ENCODE measurements at regions not wholly inside any gene's neighbourhood (a gene's known extent, or its start where the extent isn't known, plus 50 kb on each side); places are given as distances from the start of the nearest gene placed in this dataset.
"Not testable (repeated sequence)": the region's sequence is repeated elsewhere in the genome, so short reads cannot be mapped to it uniquely, and the experiment has no call there.

DNA sequence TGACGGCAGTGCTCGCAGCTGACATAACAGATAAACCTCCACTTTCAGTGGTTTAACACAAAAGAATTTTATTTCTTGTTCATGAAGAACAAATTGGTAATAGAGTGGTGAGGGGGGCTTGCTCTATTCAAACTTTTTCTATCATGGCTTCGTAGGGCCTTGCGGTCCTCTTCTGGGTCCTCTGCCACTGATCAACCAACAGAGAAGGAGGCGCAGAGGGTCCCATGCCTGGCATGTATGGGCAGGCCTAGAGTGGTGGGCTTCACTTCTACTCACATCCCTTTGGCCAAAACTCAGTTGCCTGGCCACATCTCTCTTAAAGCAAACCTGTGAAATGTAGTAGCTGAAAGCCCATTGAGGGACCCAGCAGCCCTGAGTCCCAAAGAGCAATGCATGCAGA lies 460.5 kb downstream of the SIPA1L2 start:
- FAIRE-seq (no peak), DNase-seq (ENCODE audit: insufficient read length, low spot score) (no peak)
- TF ChIP-seq SPI1 (IDR thresholded peaks at IDR 0.05; ENCODE audit: low read depth, low read length) (no peak), POLR2AphosphoS5 (IDR thresholded peaks at IDR 0.05; ENCODE audit: low read depth, low read length) (no peak), TAF1 (IDR thresholded peaks at IDR 0.05; ENCODE audit: low read depth, low read length) (no peak), PAX5 (IDR thresholded peaks at IDR 0.05; ENCODE audit: insufficient read depth, low read length, severe bottlenecking) (no peak), POU2F2 (IDR thresholded peaks at IDR 0.05; ENCODE audit: low read depth, low read length) (no peak), POLR2A (IDR thresholded peaks at IDR 0.05; ENCODE audit: low read depth, low read length) (no peak)

DNA sequence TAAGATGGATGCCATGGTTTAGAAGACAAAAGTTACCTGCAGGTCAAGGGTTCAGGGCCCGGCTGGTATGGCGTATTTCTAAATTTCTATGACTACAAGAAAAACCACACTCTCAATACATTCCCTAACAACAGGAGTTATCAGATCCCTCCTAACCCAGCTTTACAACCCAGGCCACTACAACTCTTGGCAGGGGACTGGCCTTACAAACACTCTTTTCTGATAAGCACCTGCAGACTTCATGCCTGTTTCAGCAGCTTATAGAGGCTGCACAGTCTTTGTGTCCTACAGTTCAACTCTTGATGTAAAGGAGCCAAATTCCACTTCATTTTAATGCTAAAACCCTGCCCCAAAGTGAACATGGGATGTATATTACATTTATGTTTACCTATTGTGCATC lies 461.4 kb downstream of the SIPA1L2 start:
- no peak for FAIRE-seq
- no peak for DNase-seq (ENCODE audit: insufficient read length, low spot score)
- TF ChIP-seq POU2F2 (IDR thresholded peaks at IDR 0.05; ENCODE audit: low read depth, low read length) (no peak), TAF1 (IDR thresholded peaks at IDR 0.05; ENCODE audit: low read depth, low read length) (no peak), POLR2AphosphoS5 (IDR thresholded peaks at IDR 0.05; ENCODE audit: low read depth, low read length) (no peak), POLR2A (IDR thresholded peaks at IDR 0.05; ENCODE audit: low read depth, low read length) (no peak), PAX5 (IDR thresholded peaks at IDR 0.05; ENCODE audit: insufficient read depth, low read length, severe bottlenecking) (no peak), SPI1 (IDR thresholded peaks at IDR 0.05; ENCODE audit: low read depth, low read length) (no peak)

DNA sequence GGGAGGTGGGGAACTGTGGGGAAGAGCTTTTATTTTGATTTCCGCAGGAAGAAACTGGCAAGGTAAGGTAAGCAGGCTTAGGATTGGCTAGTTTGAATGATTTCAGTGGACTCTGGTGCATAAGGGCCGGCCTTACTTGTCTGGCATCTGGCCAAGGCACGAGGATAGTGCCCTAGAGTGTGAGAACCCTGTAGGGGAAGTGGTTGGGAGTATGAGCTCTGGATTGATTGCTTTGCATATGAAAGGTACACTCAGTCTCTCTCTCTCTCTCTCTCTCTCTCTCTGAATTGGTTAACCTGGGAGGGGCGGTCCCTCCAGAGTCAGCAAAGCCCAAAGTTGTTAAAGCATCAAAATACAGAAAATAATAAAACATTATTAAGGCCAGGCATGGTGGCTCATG lies 463.0 kb downstream of the SIPA1L2 start:
- no peak for FAIRE-seq
- no peak for DNase-seq (ENCODE audit: insufficient read length, low spot score)
- no peak for TF ChIP-seq PAX5 (IDR thresholded peaks at IDR 0.05; ENCODE audit: insufficient read depth, low read length, severe bottlenecking)
- no peak for TF ChIP-seq POLR2AphosphoS5 (IDR thresholded peaks at IDR 0.05; ENCODE audit: low read depth, low read length)
- TF ChIP-seq TAF1 (IDR thresholded peaks at IDR 0.05; ENCODE audit: low read depth, low read length) = no peak
- TF ChIP-seq POU2F2 (IDR thresholded peaks at IDR 0.05; ENCODE audit: low read depth, low read length) = no peak
- no peak for TF ChIP-seq POLR2A (IDR thresholded peaks at IDR 0.05; ENCODE audit: low read depth, low read length)
- TF ChIP-seq SPI1 (IDR thresholded peaks at IDR 0.05; ENCODE audit: low read depth, low read length) = no peak

DNA sequence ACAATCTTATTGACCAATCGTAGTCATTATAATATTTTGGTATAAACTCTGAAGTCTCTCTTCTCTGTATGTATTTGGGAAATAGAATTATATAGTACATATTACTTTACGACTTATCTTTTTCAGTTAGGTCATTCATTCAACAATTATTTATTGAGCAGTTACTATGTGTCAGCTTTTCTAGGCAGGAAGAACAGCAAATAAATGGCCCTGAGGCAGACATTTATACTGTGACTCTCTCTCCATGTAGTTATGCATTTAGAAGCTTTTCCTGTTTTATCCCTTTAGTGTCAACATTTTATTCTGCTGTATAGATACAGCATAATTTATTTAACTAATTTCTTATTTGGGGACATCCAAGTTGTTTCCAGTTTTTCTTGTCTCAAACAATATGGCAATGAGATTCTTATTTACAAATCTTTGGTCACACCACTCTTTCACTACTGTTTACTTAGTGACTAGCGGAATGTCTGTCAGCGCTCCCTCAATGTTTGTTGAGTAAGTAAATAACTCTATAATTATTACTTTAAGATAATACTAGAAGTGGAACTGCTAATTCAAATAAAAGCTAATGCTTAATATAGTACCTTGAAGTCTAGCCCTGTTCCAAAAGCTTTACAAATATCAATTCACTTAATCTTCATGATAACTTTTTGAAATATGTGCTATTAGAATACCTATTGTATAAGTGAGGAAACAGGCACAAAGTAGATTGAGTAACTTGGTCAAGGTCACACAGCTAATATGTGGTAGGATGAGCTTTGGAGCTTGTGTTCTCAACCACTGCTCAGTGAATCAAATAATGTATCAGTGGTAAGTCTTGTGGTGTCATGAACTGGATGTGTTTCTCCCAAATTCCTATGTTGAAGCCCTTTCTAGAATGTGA lies 465.6 kb downstream of the SIPA1L2 start:
- DNase-seq (ENCODE audit: insufficient read length, low spot score) (no peak), FAIRE-seq (no peak)
- no peak for TF ChIP-seq POLR2AphosphoS5 (IDR thresholded peaks at IDR 0.05; ENCODE audit: low read depth, low read length)
- no peak for TF ChIP-seq SPI1 (IDR thresholded peaks at IDR 0.05; ENCODE audit: low read depth, low read length)
- no peak for TF ChIP-seq POU2F2 (IDR thresholded peaks at IDR 0.05; ENCODE audit: low read depth, low read length)
- TF ChIP-seq POLR2A (IDR thresholded peaks at IDR 0.05; ENCODE audit: low read depth, low read length) = no peak
- TF ChIP-seq TAF1 (IDR thresholded peaks at IDR 0.05; ENCODE audit: low read depth, low read length) = no peak
- no peak for TF ChIP-seq PAX5 (IDR thresholded peaks at IDR 0.05; ENCODE audit: insufficient read depth, low read length, severe bottlenecking)

DNA sequence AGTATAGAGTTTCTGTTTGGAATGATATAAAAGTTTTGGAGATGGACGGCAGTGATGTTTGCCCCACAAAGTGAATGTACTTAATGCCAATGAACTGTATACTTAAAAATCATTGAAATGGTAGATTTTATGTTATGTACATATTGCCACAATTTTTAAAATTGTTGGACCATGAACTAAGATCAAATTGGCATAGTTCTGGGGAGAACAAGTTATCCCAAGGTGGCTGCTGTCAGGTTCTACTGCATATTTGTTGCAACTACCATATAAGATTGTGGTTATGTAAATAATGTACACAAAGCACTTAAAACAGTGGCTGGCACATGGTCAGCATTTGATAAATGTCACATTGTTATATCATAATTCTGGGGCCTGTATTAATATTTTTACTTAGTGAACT lies 466.4 kb downstream of the SIPA1L2 start:
- TF ChIP-seq POU2F2 (IDR thresholded peaks at IDR 0.05; ENCODE audit: low read depth, low read length) (no peak), PAX5 (IDR thresholded peaks at IDR 0.05; ENCODE audit: insufficient read depth, low read length, severe bottlenecking) (no peak), TAF1 (IDR thresholded peaks at IDR 0.05; ENCODE audit: low read depth, low read length) (no peak), SPI1 (IDR thresholded peaks at IDR 0.05; ENCODE audit: low read depth, low read length) (no peak), POLR2A (IDR thresholded peaks at IDR 0.05; ENCODE audit: low read depth, low read length) (no peak), POLR2AphosphoS5 (IDR thresholded peaks at IDR 0.05; ENCODE audit: low read depth, low read length) (no peak)
- DNase-seq (ENCODE audit: insufficient read length, low spot score) = no peak
- FAIRE-seq = no peak

DNA sequence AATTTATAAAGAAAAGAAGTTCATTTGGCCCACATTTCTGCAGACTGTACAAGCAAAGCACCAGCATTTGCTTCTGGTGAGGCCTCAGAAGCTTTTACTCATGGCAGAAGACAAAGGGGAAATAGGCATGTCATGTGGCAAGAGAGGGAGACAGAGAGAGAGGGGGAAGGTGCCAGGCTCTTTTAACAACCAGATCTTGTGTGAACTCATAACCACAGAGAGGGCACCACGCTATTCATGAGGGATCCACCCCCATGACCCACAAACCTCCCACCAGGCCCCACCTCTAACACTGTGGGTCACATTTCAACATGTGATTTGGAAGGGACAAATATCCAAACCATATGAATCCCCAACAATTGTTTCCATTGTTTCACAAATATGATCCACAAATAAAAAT lies 467.9 kb downstream of the SIPA1L2 start:
- TF ChIP-seq POLR2AphosphoS5 (IDR thresholded peaks at IDR 0.05; ENCODE audit: low read depth, low read length) (no peak), SPI1 (IDR thresholded peaks at IDR 0.05; ENCODE audit: low read depth, low read length) (no peak), TAF1 (IDR thresholded peaks at IDR 0.05; ENCODE audit: low read depth, low read length) (no peak), POLR2A (IDR thresholded peaks at IDR 0.05; ENCODE audit: low read depth, low read length) (no peak), PAX5 (IDR thresholded peaks at IDR 0.05; ENCODE audit: insufficient read depth, low read length, severe bottlenecking) (no peak), POU2F2 (IDR thresholded peaks at IDR 0.05; ENCODE audit: low read depth, low read length) (no peak)
- DNase-seq (ENCODE audit: insufficient read length, low spot score) = no peak
- FAIRE-seq = no peak

DNA sequence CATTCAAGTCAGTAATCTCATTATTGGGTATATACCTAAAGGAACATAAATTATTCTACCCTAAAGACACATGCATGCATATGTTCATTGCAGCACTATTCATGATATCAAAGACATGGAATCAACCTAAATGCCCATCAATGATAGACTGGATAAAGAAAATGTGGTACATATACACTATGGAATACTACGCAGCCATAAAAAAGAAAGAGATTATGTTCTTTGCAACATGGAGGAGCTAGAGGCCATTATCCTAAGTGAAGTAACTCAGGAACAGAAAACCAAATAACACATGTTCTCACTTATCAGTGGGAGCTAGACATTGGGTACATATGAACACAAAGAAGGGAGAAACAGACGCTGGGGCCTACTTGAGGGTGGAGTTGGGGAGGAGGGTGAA lies 471.4 kb downstream of the SIPA1L2 start:
- DNase-seq (ENCODE audit: insufficient read length, low spot score); FAIRE-seq: not testable (repeated sequence)

DNA sequence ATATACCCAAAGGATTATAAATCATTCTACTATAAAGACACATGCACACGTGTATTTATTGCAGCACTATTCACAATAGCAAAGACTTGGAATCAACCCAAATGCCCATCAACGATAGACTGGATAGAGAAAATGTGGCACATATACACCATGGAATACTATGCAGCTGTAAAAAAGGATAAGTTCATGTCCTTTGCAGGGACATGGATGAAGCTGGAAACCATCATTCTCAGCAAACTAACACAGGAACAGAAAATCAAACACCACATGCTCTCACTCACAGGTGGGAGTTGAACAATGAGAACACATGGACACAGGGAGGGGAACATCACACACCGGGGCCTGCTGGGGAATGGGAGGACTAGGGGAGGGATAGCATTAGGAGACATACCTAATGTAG lies 473.9 kb downstream of the SIPA1L2 start:
- not testable (repeated sequence) for DNase-seq (ENCODE audit: insufficient read length, low spot score); FAIRE-seq

DNA sequence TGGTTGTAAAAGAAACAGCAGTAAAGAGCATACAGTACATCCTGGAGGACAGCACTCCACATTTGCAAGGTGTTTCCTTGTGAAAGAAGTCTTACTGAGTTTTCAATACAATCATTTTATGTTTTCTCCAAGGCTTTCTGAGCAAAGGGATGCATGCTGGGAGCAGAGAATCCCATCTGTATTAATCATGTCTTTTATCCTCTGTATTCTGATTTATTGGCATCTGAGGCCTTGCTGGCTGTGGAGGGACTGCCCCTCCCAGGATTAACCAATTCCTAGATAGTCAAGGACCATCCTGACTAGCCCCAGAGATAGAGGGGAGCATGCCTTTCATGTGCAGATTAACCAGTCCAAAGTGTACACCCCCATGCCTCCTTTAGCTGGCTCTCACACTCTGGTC lies 476.3 kb downstream of the SIPA1L2 start:
- TF ChIP-seq POLR2A (IDR thresholded peaks at IDR 0.05; ENCODE audit: low read depth, low read length) (no peak), PAX5 (IDR thresholded peaks at IDR 0.05; ENCODE audit: insufficient read depth, low read length, severe bottlenecking) (no peak), SPI1 (IDR thresholded peaks at IDR 0.05; ENCODE audit: low read depth, low read length) (no peak), POLR2AphosphoS5 (IDR thresholded peaks at IDR 0.05; ENCODE audit: low read depth, low read length) (no peak), POU2F2 (IDR thresholded peaks at IDR 0.05; ENCODE audit: low read depth, low read length) (no peak), TAF1 (IDR thresholded peaks at IDR 0.05; ENCODE audit: low read depth, low read length) (no peak)
- FAIRE-seq = no peak
- no peak for DNase-seq (ENCODE audit: insufficient read length, low spot score)

DNA sequence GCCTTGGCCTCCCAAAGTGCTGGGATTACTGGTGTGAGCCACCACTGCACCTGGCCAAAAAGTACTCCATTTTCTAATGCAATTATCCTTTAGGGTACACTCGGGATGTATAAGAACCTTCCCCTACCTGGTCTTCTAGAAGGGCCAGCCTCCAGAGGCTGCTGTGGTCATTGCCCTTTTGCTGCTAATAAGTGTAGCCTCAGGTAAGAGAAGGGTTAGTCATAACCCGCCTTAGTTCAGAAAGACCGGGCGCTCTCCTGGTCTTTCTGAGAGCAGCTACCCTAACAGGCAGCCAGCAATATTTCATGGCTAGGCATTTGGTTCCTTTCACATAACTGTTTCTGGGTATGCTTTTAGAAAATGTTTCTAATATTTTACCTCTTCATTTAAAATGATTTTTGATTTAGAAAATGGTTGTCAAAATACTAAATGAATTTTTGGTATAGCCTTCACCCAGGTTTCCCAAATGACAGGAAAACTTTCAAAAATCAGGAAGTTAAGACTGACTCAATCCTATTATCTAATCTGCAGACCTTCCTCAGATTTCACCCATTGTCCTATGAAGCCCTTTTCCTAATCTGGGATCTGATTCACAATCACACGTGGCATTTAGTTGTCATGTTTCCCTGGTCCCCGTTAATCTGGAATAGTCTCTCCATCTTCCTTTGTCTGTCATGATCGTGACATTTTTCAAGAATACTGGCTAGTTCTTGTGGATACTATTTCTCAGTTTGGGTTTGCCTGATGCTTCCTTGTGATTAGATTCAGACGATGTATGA lies 479.0 kb downstream of the SIPA1L2 start:
- FAIRE-seq = no peak
- no peak for DNase-seq (ENCODE audit: insufficient read length, low spot score)
- TF ChIP-seq POLR2AphosphoS5 (IDR thresholded peaks at IDR 0.05; ENCODE audit: low read depth, low read length) (no peak), POLR2A (IDR thresholded peaks at IDR 0.05; ENCODE audit: low read depth, low read length) (no peak)
